ENCODE measurements at regions not wholly inside any gene's neighbourhood (a gene's known extent, or its start where the extent isn't known, plus 50 kb on each side); places are given as distances from the start of the nearest gene placed in this dataset.

- TF ChIP-seq CTCF (IDR thresholded peaks at IDR 0.05) (no peak), POLR2A (IDR thresholded peaks at IDR 0.05) (no peak), POLR2AphosphoS5 (IDR thresholded peaks at IDR 0.05; ENCODE audit: insufficient read depth in 1 of 2, low read depth in 1 of 2) (no peak)
Measured at GRCh38 chr12:43098766-43099550, 453.0 kb downstream of the ADAMTS20 start.

All from vagina (tissue), 2 donors.